ENCODE measurements at regions not wholly inside any gene's neighbourhood (a gene's known extent, or its start where the extent isn't known, plus 50 kb on each side); places are given as distances from the start of the nearest gene placed in this dataset.

GRCh38 chr1:95863086-95863485 is 629.1 kb downstream of the RWDD3 start:
- no peaks in the 10 kb centered on the region for H3K27me3 ChIP-seq (ENCODE audit: control insufficient read depth in 2 of 2, insufficient read depth in 2 of 2, low read length in 2 of 2)
- H4K20me1 ChIP-seq (replicated peaks; ENCODE audit: control insufficient read depth, insufficient read depth, low read length), result no peaks in the 10 kb centered on the region
- CTCF ChIA-PET (ENCODE audit: low intra/inter-chr PET ratio), result no interaction called here
- H3K9ac ChIP-seq (ENCODE audit: insufficient read depth in 1 of 2, low read depth in 2 of 2, low read length in 2 of 2), result no peak overlapping the region
- H3K36me3 ChIP-seq (ENCODE audit: control insufficient read depth, insufficient read depth, low read length), result no peaks in the 10 kb centered on the region
- H3K4me2 ChIP-seq (ENCODE audit: insufficient read depth, low read length), result no peak overlapping the region
- no peaks in the 10 kb centered on the region for H3K79me2 ChIP-seq (ENCODE audit: control insufficient read depth, insufficient read depth, low read length)
- ATAC-seq, result no peak
- no peaks in the 10 kb centered on the region; the same call in 1 of the 2 replicates for H3K9me3 ChIP-seq (replicated peaks; ENCODE audit: control insufficient read depth, insufficient read depth, low read depth, low read length)
- no peak overlapping the region for H3K4me3 ChIP-seq
- no TSS peak for BruUV-seq (replicated peaks)
- no peaks in the 10 kb centered on the region for H3K9me1 ChIP-seq (ENCODE audit: control insufficient read depth, insufficient read depth, low read length)
- WGBS (ENCODE audit: insufficient coverage, low coverage, missing lambda C conversion rate), result 0% methylated on average over 2 of the region's 2 CpGs
- in situ Hi-C loops (cut with MboI) (no loop called here), intact Hi-C loops (cut with micrococcal nuclease) (no loop called here)
- no peak for FAIRE-seq
- POLR2A ChIA-PET, result no interaction called here
- no peak for TF ChIP-seq RNF219 (CRISPR knock-in tag; IDR thresholded peaks at IDR 0.05)
- TF ChIP-seq ZBTB5 (IDR thresholded peaks at IDR 0.05), result no peak
- TF ChIP-seq ETV1 (tag; conservative IDR thresholded peaks at IDR 0.05; ENCODE audit: low read depth), result no peak
- TF ChIP-seq HNRNPLL (IDR thresholded peaks at IDR 0.05; ENCODE audit: low read depth, low read length, poor library complexity, severe bottlenecking), result no peak
- no peak for TF ChIP-seq TFAP4 (CRISPR knock-in tag; IDR thresholded peaks at IDR 0.05; ENCODE audit: borderline replicate concordance)
- H3K27ac ChIP-seq (ENCODE audit: extremely low read depth, low read depth, low read length), result no peak overlapping the region
- no peaks in the 10 kb centered on the region for H3K4me1 ChIP-seq (replicated peaks in 1 of 2; ENCODE audit: control insufficient read depth in 2 of 2, insufficient read depth in 2 of 2, low read length in 2 of 2)
- no peak for DNase-seq (ENCODE audit: extremely low read depth in 1 of 4, low spot score in 3 of 4)
- H2AFZ ChIP-seq (ENCODE audit: low read depth, low read length), result no peak overlapping the region
